ENCODE measurements at regions not wholly inside any gene's neighbourhood (a gene's known extent, or its start where the extent isn't known, plus 50 kb on each side); places are given as distances from the start of the nearest gene placed in this dataset.

DNA sequence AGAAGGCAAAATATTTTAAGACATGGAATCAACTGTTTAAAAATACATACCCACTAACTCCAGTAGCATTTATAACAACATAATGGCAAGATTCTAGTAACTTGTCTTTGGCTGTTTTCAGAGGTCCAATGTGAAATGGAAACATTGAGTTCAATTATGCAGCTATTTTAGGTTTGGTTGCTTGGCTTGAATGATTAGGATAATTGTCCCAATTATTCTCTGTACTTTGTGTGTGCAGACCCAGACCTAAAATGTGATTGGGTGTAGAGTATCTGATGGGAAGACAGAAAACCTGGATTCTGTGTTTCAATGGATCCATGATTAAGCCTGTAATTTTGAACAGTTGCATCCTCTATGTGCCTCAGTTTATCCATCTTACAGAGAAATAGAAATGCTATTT, 392.7 kb upstream of the NFE2L3 start:
- DNase-seq = no peak

GRCh38 chr7:25759748-25760147, 392.2 kb upstream of the NFE2L3 start:
- DNase-seq = no peak

DNA sequence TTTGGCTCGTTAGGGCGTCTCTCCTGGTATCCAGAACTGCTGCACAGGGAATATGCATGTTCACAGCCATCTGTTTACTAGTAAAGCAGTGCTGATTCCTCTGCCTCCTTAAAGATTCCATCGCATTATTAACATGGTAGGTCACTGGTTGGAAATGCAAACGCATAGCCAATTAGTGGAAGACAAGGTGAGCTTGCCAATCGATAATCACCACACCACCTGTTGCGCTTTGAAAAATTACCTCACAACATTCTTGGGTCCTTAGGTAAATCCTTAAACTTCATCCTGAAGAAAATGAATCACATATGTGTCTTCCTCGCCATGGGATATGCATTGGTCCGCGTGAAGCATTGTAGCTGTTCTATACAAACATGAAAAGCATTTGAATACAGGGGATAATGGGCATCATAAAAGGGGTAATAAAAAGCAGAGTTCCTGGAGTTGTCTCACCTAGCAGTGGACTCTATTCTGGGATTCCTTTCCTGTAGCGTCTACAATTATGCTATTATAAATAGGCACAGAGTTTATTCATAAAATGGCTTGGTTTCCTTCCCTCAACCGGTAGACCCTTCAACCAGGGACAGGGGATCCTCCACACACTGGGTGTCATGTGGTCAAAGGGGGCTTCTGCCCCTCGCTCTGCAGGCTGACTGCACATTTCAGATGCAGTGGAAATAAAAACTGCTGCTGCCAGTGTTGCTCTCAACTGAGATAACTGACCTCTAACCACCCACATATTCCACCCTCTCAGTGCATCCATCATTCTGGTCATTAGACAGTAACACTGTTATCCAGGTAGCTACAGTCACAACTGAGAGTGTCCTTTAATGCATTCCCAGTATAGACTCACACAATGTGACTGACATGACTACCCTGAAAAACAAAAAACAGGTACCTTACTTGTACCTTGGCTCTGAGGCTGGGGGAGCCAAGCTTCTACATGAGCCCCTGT, 389.2 kb upstream of the NFE2L3 start:
- no peak for DNase-seq

DNA sequence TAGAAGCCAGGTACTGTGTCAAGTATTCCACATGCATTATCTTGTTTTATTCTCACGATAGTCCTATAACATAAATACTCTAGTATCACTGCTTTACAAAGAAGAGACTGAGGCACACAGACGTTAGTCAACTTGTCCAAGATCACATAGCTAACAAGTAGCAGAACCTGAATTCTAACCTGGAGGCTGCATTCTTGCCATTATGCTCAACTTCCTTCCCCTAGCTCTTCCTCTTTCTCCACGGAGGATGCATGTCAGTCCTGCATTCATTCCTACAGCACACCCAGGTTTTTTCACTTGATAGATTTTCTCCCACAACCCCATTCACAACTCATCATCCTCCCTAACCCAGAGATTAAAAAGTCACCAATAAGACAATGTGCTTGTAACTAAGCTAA, 388.5 kb upstream of the NFE2L3 start:
- DNase-seq = no peak

DNA sequence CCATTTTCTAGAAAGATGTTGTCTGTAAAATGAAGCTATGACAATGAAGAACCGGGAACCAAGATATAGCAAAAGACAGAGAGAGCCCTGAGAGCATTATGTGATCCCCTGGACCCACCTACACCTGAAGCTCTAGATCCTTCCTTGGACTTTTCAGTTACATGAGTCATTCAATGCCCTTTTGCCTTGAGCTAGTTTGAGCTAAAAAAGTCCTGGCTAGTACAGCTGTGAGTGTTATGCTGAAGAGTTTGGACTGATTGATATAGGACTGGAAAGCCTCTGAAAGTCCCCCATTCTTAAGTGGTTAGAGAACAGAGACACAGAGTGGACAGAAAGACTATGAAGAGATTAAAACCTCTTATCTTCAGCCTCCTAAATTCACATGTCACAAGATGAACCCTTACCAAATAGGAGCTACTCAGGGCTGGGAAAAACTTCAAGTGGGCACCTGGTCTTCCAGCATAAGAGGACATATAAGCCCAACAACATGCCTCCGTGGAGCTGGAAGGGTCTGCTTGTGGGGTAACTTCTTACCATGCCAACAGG, 386.8 kb upstream of the NFE2L3 start:
- no peak for DNase-seq

DNA sequence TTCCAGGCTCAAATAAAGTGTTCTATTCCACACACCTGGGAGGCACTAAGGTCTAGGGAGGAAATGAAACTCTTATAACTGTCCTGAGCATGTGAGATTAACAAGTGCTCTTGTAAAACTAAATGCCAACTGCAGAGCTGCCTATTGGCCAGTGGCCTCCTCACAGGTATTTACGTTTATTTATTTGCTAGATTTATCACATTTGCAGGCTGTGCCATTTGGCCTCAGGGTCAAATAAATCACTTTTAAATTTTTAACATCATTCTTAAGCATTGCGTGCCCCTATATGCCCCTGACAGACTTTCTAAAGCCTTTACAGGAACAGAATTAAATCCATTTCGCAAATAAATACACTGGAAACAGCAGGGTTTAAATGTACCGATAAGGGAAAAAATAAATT, 381.8 kb upstream of the NFE2L3 start:
- DNase-seq = no peak

DNA sequence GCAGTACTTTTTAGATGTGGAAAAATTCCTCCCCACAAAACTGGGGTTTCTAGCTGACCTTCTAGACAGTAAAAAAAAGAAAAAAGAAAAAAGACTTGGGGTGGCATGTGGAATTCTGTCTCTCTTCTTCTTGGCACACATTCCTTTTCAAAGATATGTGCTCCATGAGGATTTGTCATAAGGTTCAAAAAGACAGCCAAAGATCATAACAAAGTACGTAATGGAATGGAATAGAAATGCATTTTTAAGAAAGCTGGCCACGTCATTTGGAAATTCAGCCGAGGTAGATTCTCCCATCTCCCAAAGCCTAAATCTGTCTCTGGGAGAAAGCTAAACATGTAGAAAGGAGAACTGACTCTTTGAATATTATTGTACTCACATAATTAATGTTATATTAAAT, 381.3 kb upstream of the NFE2L3 start:
- DNase-seq = no peak

DNA sequence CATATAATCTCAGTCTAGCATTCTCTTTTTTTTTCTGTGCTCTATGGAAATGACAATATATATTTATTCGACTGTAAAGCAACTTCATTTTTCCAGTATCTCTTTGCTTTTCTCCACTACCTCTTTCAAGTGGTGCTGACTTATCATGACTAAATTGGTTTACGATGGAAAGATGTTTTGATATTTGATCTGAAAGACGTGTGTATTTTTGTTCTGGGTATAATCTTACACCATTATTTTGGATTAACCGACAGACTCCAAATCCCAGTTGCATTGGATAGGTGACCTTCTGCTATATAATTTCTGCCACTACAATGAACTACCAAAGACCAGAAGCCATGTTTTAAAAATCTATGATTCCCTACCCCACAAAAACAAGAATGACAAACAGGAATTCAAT, 380.5 kb upstream of the NFE2L3 start:
- no peak for DNase-seq

DNA sequence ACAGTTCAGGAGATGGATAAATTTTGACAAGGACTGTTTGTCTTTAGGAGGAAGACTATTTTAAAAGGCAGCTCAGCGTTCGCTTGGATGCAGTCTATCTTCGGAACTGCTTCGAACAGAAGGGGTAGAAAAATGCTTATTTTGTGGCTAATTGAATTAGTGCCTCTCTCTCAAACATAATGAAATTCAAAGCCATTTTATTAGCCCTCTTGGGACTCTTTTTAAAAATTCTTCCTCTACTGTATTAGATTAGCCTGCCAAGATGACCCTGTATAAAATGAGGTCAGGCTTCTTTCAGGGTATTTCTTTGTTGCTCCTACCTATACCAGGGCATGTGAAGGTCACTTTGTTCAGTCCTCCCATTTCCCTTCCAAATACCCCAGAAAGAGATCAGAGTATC, 379.2 kb upstream of the NFE2L3 start:
- DNase-seq = no peak

GRCh38 chr7:25774675-25775074, 377.3 kb upstream of the NFE2L3 start:
- no peak for DNase-seq

DNA sequence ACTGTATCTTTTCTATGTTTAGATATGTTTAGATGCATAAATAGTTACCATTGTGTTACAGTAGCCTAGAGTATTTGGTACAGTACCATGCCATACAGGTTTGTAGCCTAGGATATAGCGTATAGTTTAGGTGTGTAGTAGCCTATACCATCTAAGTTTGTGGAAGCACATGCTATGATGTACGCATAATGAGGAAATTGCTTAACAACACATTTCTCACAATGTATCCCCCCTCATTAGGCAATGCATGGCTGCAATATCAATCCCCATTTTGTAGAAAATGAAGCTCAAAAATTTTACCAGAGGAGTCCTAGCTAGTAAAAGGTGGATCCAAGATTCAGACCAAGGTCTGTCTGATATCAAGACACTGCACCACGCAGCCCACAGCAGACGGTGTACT, 376.4 kb upstream of the NFE2L3 start:
- DNase-seq = no peak

- DNase-seq = no peak
Observed at GRCh38 chr7:25775999-25776743, 375.8 kb upstream of the NFE2L3 start.

- no peak for DNase-seq
Observed at GRCh38 chr7:25776744-25777123, 375.3 kb upstream of the NFE2L3 start.

DNA sequence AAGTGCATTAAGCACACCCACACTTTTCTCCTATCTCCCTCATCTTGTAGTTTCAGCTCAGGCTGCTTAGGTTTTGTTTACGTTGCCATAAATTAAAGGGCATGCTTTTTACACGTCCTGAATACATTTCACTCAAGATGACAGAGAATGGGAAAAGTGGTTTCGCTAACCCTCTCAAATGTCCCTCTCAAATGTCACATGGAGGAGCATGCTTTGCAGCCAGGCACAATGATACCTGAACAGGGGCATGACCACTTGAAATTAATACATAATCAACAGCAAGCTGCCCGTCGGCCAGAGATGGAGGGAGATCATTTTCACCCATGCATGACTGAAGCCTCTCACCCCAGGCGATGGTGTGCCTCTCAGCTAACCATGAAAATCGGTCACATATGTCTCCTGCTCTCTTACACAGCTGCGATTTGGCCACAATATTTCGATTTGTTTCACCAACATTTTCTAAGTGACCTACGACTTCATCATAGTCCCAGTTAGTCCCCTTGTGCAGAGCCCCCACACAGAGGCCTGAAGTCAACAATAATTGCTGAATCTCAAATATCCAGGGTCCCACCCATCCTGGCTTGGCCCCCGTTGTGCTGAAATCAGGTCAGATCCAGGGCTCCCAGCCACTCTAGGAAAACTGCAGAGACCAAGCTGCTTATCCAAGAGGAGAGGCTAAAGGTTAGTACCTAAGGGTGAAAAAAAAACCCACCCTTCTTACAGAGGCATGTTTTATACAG, 373.9 kb upstream of the NFE2L3 start:
- DNase-seq = no peak

DNA sequence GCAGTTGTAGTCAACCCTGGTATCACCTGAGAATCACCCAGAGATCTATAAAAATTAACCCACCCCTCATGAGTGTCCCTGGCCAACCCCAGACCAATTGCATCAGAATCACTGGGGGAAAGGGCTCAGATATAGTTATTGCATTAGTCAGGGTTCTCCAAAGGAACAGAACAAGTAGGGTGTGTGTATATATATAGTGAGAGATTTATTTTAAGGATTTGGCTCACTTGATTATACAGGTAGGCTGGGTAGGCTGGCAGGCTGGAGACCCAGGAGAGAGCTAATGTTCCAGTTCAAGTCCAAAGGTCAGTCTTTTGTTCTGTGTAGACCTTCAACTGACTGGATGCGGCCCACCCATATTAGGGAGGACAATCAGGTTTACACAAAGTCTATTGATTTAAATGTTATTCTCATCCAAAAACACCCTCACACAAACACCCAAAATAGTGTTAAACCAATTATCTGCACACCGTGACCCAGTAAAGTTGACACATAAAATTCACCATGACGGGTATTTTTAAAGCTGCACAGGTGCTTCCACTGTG, 372.9 kb upstream of the NFE2L3 start:
- DNase-seq = no peak

- DNase-seq = no peak
Observed at GRCh38 chr7:25780904-25781303, 371.1 kb upstream of the NFE2L3 start.

DNA sequence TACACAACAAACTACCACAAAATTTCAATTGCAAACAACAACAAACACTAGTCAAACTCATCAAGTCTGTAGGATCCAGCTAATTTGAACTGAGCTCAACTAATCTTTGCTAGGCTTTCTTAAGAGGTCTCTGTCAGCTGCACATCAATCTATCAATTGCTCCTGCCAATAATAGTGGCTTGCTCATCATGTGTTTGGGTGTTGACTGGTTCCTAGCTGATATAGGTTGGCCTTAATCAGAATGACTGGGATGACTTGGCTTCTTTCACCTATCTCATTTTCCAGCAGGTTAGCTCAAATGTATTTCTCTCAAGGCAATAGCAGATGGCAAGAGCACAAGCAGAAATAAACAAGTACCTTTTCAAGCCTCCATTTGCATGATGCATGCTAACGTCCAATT, 370.3 kb upstream of the NFE2L3 start:
- DNase-seq = no peak

DNA sequence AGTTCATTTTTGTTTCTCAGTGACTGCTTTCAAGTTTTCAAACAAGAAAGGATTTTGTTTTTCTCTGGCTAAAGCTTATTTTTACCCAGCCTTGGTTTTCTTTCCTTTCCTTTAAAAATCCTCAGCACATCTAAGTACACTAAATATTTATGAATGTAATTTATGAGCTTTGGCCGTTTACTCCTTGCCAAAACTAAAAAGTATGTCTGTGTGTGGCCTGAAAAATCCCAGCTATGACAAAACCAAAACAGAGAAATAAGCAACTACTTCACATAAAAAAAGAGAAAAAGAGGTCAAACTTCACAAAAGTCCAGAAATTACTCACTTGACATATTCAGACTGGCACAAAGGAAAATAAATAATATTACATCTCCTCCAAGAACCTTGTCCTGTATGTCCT, 365.1 kb upstream of the NFE2L3 start:
- DNase-seq = no peak

- no peak for DNase-seq
Observed at GRCh38 chr7:25787336-25787735, 364.7 kb upstream of the NFE2L3 start.

DNA sequence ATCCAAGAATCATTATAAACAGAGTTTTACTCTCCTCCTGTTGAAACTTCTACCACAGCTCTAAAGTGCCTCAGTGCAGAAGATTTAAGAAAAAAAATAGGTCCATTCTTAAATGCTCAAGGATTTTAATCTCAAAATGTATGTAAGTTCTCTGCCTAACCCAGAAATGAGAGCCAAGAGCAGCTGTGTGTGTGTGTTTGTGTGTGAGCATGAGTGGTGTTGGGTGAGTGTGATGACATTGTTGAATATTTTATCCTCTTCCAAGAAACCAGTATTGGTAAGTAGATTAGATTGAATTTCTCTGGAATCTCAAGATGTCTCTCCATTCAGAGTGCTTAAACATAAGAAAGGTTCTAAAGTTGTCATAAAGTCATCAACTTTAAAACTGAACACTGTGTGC, 363.6 kb upstream of the NFE2L3 start:
- no peak for DNase-seq

GRCh38 chr7:25788961-25789620, 362.9 kb upstream of the NFE2L3 start:
- no peak for DNase-seq

All from stimulated activated naive CD4-positive, alpha-beta T cell (primary cell).